ENCODE measurements at regions not wholly inside any gene's neighbourhood (a gene's known extent, or its start where the extent isn't known, plus 50 kb on each side); places are given as distances from the start of the nearest gene placed in this dataset.
A peak's percentile ranks its signal among the peaks of the same experiment; 100 is the strongest.

GRCh38 chr1:59071876-59072582 lies 224.9 kb upstream of the FGGY start:
- DNase-seq, result peak; percentile 13

GRCh38 chr1:59072583-59072947 lies 224.3 kb upstream of the FGGY start:
- DNase-seq, result no peak

GRCh38 chr1:59074598-59074997 lies 222.3 kb upstream of the FGGY start:
- no peak for DNase-seq

- no peak for DNase-seq
Measured at GRCh38 chr1:59075021-59075420, 221.9 kb upstream of the FGGY start.

GRCh38 chr1:59076612-59077011 lies 220.3 kb upstream of the FGGY start:
- DNase-seq, result no peak

GRCh38 chr1:59077466-59078069 lies 219.3 kb upstream of the FGGY start:
- no peak for DNase-seq

GRCh38 chr1:59078070-59078800 lies 218.7 kb upstream of the FGGY start:
- DNase-seq, result no peak

- DNase-seq, result no peak
Measured at GRCh38 chr1:59078866-59079265, 218.0 kb upstream of the FGGY start.

- DNase-seq, result no peak
Measured at GRCh38 chr1:59079434-59080140, 217.3 kb upstream of the FGGY start.

- no peak for DNase-seq
Measured at GRCh38 chr1:59081181-59081580, 215.7 kb upstream of the FGGY start.

GRCh38 chr1:59081795-59082194 lies 215.1 kb upstream of the FGGY start:
- no peak for DNase-seq

- no peak for DNase-seq
Measured at GRCh38 chr1:59083946-59084865, 212.7 kb upstream of the FGGY start.

GRCh38 chr1:59085101-59085500 lies 211.8 kb upstream of the FGGY start:
- no peak for DNase-seq

- no peak for DNase-seq
Measured at GRCh38 chr1:59089036-59089798, 207.7 kb upstream of the FGGY start.

GRCh38 chr1:59089922-59090457 lies 206.9 kb upstream of the FGGY start:
- no peak for DNase-seq

- DNase-seq, result no peak
Measured at GRCh38 chr1:59092126-59092525, 204.8 kb upstream of the FGGY start.

- DNase-seq, result no peak
Measured at GRCh38 chr1:59094001-59094400, 202.9 kb upstream of the FGGY start.

- no peak for DNase-seq
Measured at GRCh38 chr1:59096501-59096900, 200.4 kb upstream of the FGGY start.

GRCh38 chr1:59098655-59099054 lies 198.2 kb upstream of the FGGY start:
- DNase-seq, result no peak

- no peak for DNase-seq
Measured at GRCh38 chr1:59100708-59101374, 196.1 kb upstream of the FGGY start.

GRCh38 chr1:59101518-59101917 lies 195.4 kb upstream of the FGGY start:
- no peak for DNase-seq
